ENCODE measurements at regions not wholly inside any gene's neighbourhood (a gene's known extent, or its start where the extent isn't known, plus 50 kb on each side); places are given as distances from the start of the nearest gene placed in this dataset.

GRCh38 chr16:61195006-61195405 is 841.2 kb downstream of the CDH8 start:
- Histone ChIP-seq H3K4me1 (ENCODE audit: control insufficient read depth, low read length) (no peaks in the 10 kb centered on the region), H3K79me2 (ENCODE audit: control insufficient read depth, low read length) (no peaks in the 10 kb centered on the region), H3K27ac (ENCODE audit: low read depth, low read length) (no peak overlapping the region), H3K36me3 (ENCODE audit: control insufficient read depth, low read length) (no peaks in the 10 kb centered on the region), H3K4me2 (ENCODE audit: low read length) (no peak overlapping the region), H4K20me1 (ENCODE audit: control insufficient read depth, insufficient read depth, low read depth, low read length) (no peaks in the 10 kb centered on the region), H3K9me2 (replicated peaks; ENCODE audit: control insufficient read depth, low read length) (no peaks in the 10 kb centered on the region), H3K27me3 (ENCODE audit: control insufficient read depth, low read length) (no peaks in the 10 kb centered on the region), H3K9me3 (ENCODE audit: control insufficient read depth, insufficient read depth, low read length) (no peaks in the 10 kb centered on the region), H3F3A (ENCODE audit: control insufficient read depth, insufficient read depth) (no peaks in the 10 kb centered on the region), H3K4me3 (ENCODE audit: low read length) (no peak overlapping the region)
- TF ChIP-seq CTCF (IDR thresholded peaks at IDR 0.05; ENCODE audit: low read depth, low read length, poor library complexity, severe bottlenecking), result no peak
- TF ChIP-seq EZH2phosphoT487 (IDR thresholded peaks at IDR 0.05; ENCODE audit: borderline replicate concordance, low read length), result no peak

GRCh38 chr16:61194573-61194972 is 841.7 kb downstream of the CDH8 start:
- TF ChIP-seq CTCF (IDR thresholded peaks at IDR 0.05; ENCODE audit: low read depth, low read length, poor library complexity, severe bottlenecking), result no peak
- TF ChIP-seq EZH2phosphoT487 (IDR thresholded peaks at IDR 0.05; ENCODE audit: borderline replicate concordance, low read length), result no peak
- no peaks in the 10 kb centered on the region for H3K9me3 ChIP-seq (ENCODE audit: control insufficient read depth, insufficient read depth, low read length)
- no peaks in the 10 kb centered on the region for H3K9me2 ChIP-seq (replicated peaks; ENCODE audit: control insufficient read depth, low read length)
- H3K4me3 ChIP-seq (ENCODE audit: low read length), result no peak overlapping the region
- no peaks in the 10 kb centered on the region for H4K20me1 ChIP-seq (ENCODE audit: control insufficient read depth, insufficient read depth, low read depth, low read length)
- no peaks in the 10 kb centered on the region for H3K4me1 ChIP-seq (ENCODE audit: control insufficient read depth, low read length)
- H3K36me3 ChIP-seq (ENCODE audit: control insufficient read depth, low read length), result no peaks in the 10 kb centered on the region
- no peaks in the 10 kb centered on the region for H3F3A ChIP-seq (ENCODE audit: control insufficient read depth, insufficient read depth)
- H3K27ac ChIP-seq (ENCODE audit: low read depth, low read length), result no peak overlapping the region
- H3K27me3 ChIP-seq (ENCODE audit: control insufficient read depth, low read length), result no peaks in the 10 kb centered on the region
- no peaks in the 10 kb centered on the region for H3K79me2 ChIP-seq (ENCODE audit: control insufficient read depth, low read length)
- H3K4me2 ChIP-seq (ENCODE audit: low read length), result no peak overlapping the region

- H3K9me2 ChIP-seq (replicated peaks; ENCODE audit: control insufficient read depth, low read length), result no peaks in the 10 kb centered on the region
- no peaks in the 10 kb centered on the region for H3K36me3 ChIP-seq (ENCODE audit: control insufficient read depth, low read length)
- H3F3A ChIP-seq (ENCODE audit: control insufficient read depth, insufficient read depth), result no peaks in the 10 kb centered on the region
- no peak overlapping the region for H3K4me2 ChIP-seq (ENCODE audit: low read length)
- no peaks in the 10 kb centered on the region for H3K27me3 ChIP-seq (ENCODE audit: control insufficient read depth, low read length)
- H3K9me3 ChIP-seq (ENCODE audit: control insufficient read depth, insufficient read depth, low read length), result no peaks in the 10 kb centered on the region
- no peak overlapping the region for H3K27ac ChIP-seq (ENCODE audit: low read depth, low read length)
- H3K4me3 ChIP-seq (ENCODE audit: low read length), result no peak overlapping the region
- no peaks in the 10 kb centered on the region for H4K20me1 ChIP-seq (ENCODE audit: control insufficient read depth, insufficient read depth, low read depth, low read length)
- H3K4me1 ChIP-seq (ENCODE audit: control insufficient read depth, low read length), result no peaks in the 10 kb centered on the region
- H3K79me2 ChIP-seq (ENCODE audit: control insufficient read depth, low read length), result no peaks in the 10 kb centered on the region
- TF ChIP-seq EZH2phosphoT487 (IDR thresholded peaks at IDR 0.05; ENCODE audit: borderline replicate concordance, low read length), result no peak
- TF ChIP-seq CTCF (IDR thresholded peaks at IDR 0.05; ENCODE audit: low read depth, low read length, poor library complexity, severe bottlenecking), result no peak
Observed at GRCh38 chr16:61182391-61182790, 853.8 kb downstream of the CDH8 start.

- Histone ChIP-seq H3F3A (ENCODE audit: control insufficient read depth, insufficient read depth) (no peaks in the 10 kb centered on the region), H3K9me2 (replicated peaks; ENCODE audit: control insufficient read depth, low read length) (no peaks in the 10 kb centered on the region), H3K4me3 (ENCODE audit: low read length) (no peak overlapping the region), H3K27me3 (ENCODE audit: control insufficient read depth, low read length) (no peaks in the 10 kb centered on the region), H4K20me1 (ENCODE audit: control insufficient read depth, insufficient read depth, low read depth, low read length) (no peaks in the 10 kb centered on the region), H3K79me2 (ENCODE audit: control insufficient read depth, low read length) (no peaks in the 10 kb centered on the region), H3K36me3 (ENCODE audit: control insufficient read depth, low read length) (no peaks in the 10 kb centered on the region), H3K9me3 (ENCODE audit: control insufficient read depth, insufficient read depth, low read length) (no peaks in the 10 kb centered on the region), H3K4me2 (ENCODE audit: low read length) (no peak overlapping the region), H3K27ac (ENCODE audit: low read depth, low read length) (no peak overlapping the region), H3K4me1 (ENCODE audit: control insufficient read depth, low read length) (no peaks in the 10 kb centered on the region)
- TF ChIP-seq EZH2phosphoT487 (IDR thresholded peaks at IDR 0.05; ENCODE audit: borderline replicate concordance, low read length) (no peak), CTCF (IDR thresholded peaks at IDR 0.05; ENCODE audit: low read depth, low read length, poor library complexity, severe bottlenecking) (no peak)
Observed at GRCh38 chr16:61181982-61182381, 854.3 kb downstream of the CDH8 start.

All from DOHH2 (cell line).